SW 1271 (cell line): ENCODE measurements at regions not wholly inside any gene's neighbourhood (a gene's known extent, or its start where the extent isn't known, plus 50 kb on each side); places are given as distances from the start of the nearest gene placed in this dataset.
A peak's percentile ranks its signal among the peaks of the same experiment; 100 is the strongest.

Experiments used
- DNase-seq, 2 experiments: peaks; one replicate each; lab custom pipeline; 2025; lab: John Stamatoyannopoulos, UW

GRCh38 chrX:125791787-125792186 lies 374.3 kb downstream of the DCAF12L2 start:
- DNase-seq, result no peak

GRCh38 chrX:125810856-125811255 lies 355.2 kb downstream of the DCAF12L2 start:
- DNase-seq, result no peak

- DNase-seq, result no peak
Measured at GRCh38 chrX:125826080-125826479, 340.0 kb downstream of the DCAF12L2 start.

GRCh38 chrX:125826774-125827451 lies 339.2 kb downstream of the DCAF12L2 start:
- DNase-seq, result no peak

GRCh38 chrX:125846271-125846670 lies 319.8 kb downstream of the DCAF12L2 start:
- DNase-seq, result no peak

GRCh38 chrX:125850693-125851092 lies 315.4 kb downstream of the DCAF12L2 start:
- DNase-seq, result no peak

- DNase-seq, result no peak
Measured at GRCh38 chrX:125883169-125883568, 282.9 kb downstream of the DCAF12L2 start.

- no peak for DNase-seq
Measured at GRCh38 chrX:125894947-125895346, 271.1 kb downstream of the DCAF12L2 start.

GRCh38 chrX:125895518-125895917 lies 270.6 kb downstream of the DCAF12L2 start:
- no peak for DNase-seq

- no peak for DNase-seq
Measured at GRCh38 chrX:125926295-125926694, 239.8 kb downstream of the DCAF12L2 start.

GRCh38 chrX:125940985-125941384 lies 225.1 kb downstream of the DCAF12L2 start:
- DNase-seq, result no peak

GRCh38 chrX:125947501-125947900 lies 218.6 kb downstream of the DCAF12L2 start:
- no peak for DNase-seq

GRCh38 chrX:125952973-125953372 lies 213.1 kb downstream of the DCAF12L2 start:
- DNase-seq, result no peak

- DNase-seq, result no peak
Measured at GRCh38 chrX:125953814-125954213, 212.3 kb downstream of the DCAF12L2 start.

- no peak for DNase-seq
Measured at GRCh38 chrX:125954236-125954635, 211.9 kb downstream of the DCAF12L2 start.

- DNase-seq, result no peak
Measured at GRCh38 chrX:125977851-125978250, 188.2 kb downstream of the DCAF12L2 start.

GRCh38 chrX:125998432-125998831 lies 167.7 kb downstream of the DCAF12L2 start:
- DNase-seq, result peak in 1 of 2 experiments; percentile 0

- no peak for DNase-seq
Measured at GRCh38 chrX:126027229-126027628, 138.9 kb downstream of the DCAF12L2 start.

- no peak for DNase-seq
Measured at GRCh38 chrX:126030021-126030420, 136.1 kb downstream of the DCAF12L2 start.

GRCh38 chrX:126063984-126064383 lies 102.1 kb downstream of the DCAF12L2 start:
- DNase-seq, result no peak

- DNase-seq, result no peak
Measured at GRCh38 chrX:126064901-126065541, 101.1 kb downstream of the DCAF12L2 start.

- DNase-seq, result no peak
Measured at GRCh38 chrX:126065901-126066660, 100.0 kb downstream of the DCAF12L2 start.
